ENCODE measurements at regions not wholly inside any gene's neighbourhood (a gene's known extent, or its start where the extent isn't known, plus 50 kb on each side); places are given as distances from the start of the nearest gene placed in this dataset.

DNA sequence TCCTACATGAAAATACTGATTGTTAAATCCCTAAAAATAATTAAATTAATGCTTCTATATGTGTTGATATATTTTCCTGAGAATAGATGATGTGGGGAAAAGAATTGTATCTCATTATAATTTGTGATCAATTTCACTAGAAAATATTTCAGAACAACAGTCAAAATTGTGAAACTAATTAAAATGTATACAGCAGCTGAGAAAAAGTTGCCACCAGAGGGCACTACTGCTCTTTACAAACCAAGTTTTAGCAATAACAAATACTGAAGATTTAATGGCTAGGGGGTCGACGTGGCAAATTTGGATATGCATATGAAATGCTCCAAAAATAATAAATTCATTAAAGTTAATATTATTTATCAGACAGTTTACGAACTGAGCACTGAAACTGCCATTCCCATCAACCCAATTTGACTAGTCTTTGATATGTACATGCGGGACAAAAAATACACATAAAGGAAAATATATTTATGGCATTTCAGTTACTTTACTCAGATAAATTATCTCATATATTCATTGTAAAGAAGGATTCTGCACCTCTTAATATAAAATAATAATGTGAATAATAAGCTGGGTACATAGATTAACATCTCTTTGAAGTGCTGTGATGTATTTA, 96.3 kb upstream of the TMPRSS15 start:
- Histone ChIP-seq H3K4me1 (no peaks in the 10 kb centered on the region), H3K9me3 (no peaks in the 10 kb centered on the region), H3K27ac (no peak overlapping the region), H3K36me3 (no peaks in the 10 kb centered on the region), H3K27me3 (no peaks in the 10 kb centered on the region), H3K4me3 (no peak overlapping the region)
- DNase-seq (ENCODE audit: low spot score), result no peak
- TF ChIP-seq, protein P1, sequence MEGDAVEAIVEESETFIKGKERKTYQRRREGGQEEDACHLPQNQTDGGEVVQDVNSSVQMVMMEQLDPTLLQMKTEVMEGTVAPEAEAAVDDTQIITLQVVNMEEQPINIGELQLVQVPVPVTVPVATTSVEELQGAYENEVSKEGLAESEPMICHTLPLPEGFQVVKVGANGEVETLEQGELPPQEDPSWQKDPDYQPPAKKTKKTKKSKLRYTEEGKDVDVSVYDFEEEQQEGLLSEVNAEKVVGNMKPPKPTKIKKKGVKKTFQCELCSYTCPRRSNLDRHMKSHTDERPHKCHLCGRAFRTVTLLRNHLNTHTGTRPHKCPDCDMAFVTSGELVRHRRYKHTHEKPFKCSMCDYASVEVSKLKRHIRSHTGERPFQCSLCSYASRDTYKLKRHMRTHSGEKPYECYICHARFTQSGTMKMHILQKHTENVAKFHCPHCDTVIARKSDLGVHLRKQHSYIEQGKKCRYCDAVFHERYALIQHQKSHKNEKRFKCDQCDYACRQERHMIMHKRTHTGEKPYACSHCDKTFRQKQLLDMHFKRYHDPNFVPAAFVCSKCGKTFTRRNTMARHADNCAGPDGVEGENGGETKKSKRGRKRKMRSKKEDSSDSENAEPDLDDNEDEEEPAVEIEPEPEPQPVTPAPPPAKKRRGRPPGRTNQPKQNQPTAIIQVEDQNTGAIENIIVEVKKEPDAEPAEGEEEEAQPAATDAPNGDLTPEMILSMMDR (IDR thresholded peaks at IDR 0.05), result peak; percentile 53 to 76

DNA sequence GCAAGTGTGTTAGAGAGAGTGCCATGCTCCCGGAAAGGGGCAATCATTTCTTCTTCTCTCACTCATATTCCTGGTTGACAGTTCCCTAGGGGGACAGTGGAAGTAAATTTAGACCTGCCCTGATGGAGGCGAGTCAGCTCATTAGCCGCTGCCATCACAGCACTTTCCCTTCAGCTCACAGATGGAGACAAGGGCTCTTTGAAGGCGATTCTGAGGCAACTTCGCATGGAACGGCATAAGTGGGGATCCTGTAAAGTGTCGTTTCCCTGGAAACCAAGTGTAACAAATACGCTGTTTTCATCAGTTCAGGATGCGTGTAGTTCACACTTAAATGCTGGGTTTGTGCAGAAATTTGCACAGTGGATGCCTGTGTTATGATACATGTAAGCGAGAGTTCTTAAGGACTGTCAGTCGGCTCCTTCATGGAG, 114.5 kb upstream of the TMPRSS15 start:
- Histone ChIP-seq H3K4me3 (no peak overlapping the region), H3K27me3 (no peaks in the 10 kb centered on the region), H3K27ac (no peak overlapping the region), H3K9me3 (no peaks in the 10 kb centered on the region), H3K36me3 (no peaks in the 10 kb centered on the region), H3K4me1 (no peaks in the 10 kb centered on the region)
- TF ChIP-seq, protein P1 (IDR thresholded peaks at IDR 0.05), result no peak
- no peak for DNase-seq (ENCODE audit: low spot score)

DNA sequence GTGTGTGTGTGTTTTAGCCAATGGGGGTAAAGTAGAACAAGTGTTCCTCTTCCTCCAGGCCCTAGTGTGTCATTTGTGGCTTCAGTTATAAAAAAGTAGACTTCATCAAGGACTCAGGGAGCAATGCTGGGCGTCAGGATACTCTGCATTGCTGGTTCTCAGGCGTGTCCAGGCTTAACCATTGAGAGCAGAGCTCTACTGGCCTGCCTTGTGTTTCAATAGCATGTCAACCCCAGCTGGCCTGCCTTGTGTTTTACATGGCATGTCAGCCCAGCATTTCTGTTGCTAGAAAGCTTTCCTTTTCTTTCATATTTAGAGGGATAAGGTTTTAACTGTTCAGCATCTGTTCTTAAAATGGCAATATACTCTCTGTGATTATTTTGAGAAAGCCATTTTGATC, 117.6 kb upstream of the TMPRSS15 start:
- Histone ChIP-seq H3K4me3 (no peak overlapping the region), H3K9me3 (no peaks in the 10 kb centered on the region), H3K4me1 (no peaks in the 10 kb centered on the region), H3K27me3 (no peaks in the 10 kb centered on the region), H3K36me3 (no peaks in the 10 kb centered on the region), H3K27ac (no peak overlapping the region)
- DNase-seq (ENCODE audit: low spot score), result no peak
- TF ChIP-seq, protein P1 (IDR thresholded peaks at IDR 0.05), result no peak

DNA sequence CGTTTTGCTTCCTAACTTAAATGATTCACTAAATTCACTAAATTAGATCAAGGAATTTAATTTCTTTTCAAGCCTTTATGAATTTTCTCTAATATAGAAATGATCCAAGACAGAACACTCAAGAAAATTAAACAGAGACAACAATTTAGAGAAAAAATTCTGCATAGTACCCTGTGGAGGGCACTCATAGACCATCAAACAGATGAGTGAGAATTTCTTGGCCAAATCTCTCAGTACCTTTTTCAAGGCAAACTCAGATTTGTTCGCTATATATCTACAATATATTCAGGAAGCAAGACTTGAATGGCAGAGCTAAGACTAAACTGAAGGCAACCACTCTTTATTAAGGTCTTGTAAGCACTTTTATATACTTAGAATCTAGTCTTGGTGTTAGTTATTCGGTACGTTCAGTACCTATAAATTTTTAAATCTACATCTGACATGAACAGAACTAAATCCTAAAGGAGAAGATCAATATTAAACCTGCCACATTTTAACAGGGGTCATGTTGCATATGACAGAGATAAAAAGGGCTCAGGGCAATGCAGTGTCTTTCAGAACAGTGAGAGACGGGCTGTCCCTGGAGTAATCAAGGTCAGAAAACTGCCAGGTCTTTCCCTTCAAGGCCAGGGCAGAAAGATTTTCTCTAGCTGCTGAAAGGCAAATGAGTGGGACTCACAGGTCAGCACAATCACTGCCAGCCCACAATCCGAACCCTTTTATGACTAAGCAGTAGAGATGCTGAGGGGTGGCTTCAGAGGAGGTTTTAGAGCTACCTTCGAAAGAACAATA, 118.8 kb upstream of the TMPRSS15 start:
- Histone ChIP-seq H3K36me3 (no peaks in the 10 kb centered on the region), H3K9me3 (no peaks in the 10 kb centered on the region), H3K4me3 (no peak overlapping the region), H3K27me3 (no peaks in the 10 kb centered on the region), H3K4me1 (no peaks in the 10 kb centered on the region), H3K27ac (no peak overlapping the region)
- TF ChIP-seq, protein P1 (IDR thresholded peaks at IDR 0.05), result peak in 1 of 2 donors; percentile 38
- DNase-seq (ENCODE audit: low spot score), result no peak

DNA sequence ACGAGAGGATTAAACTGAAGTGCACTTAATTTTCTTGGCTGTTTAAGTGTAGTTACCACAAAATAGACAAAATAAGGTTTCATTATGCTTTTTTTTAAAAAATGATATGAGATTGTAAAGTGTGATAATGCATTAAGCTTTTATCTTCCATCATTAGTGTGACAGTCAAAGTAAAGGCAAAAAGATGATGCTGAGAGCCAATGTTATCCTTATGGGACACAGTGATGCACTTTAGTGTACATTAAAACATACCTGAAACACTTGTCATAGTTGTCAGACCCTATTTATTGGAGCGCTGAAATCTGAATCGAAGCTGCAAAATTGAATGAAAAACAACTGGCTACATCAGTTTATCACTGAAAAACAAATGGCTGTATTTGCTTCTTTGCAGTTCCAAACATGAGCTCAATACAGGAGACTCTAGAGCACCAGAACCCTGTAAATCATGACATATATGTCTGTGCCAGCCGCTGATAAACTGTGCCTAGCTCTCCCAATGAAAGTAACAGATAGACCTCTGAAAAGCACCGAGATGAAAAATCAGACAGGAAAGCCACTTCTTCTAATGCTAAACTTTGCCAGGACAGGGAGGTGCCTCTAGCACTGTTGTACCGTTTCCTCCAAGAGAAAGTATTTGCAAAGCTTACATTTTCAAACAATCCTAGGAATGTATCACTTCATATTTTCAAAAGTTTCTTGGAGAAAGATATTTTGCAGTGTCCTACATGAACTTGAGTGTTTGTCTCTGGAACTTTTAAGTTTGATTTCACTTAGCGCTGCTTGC, 120.7 kb upstream of the TMPRSS15 start:
- no peak for DNase-seq (ENCODE audit: low spot score)
- TF ChIP-seq, protein P1 (IDR thresholded peaks at IDR 0.05), result no peak
- H3K36me3 ChIP-seq, result no peaks in the 10 kb centered on the region

More for the DNA sequence above, 120.7 kb upstream of the TMPRSS15 start:
- no peaks in the 10 kb centered on the region for H3K4me1 ChIP-seq
- no peak overlapping the region for H3K27ac ChIP-seq
- no peaks in the 10 kb centered on the region for H3K27me3 ChIP-seq
- no peaks in the 10 kb centered on the region for H3K9me3 ChIP-seq
- H3K4me3 ChIP-seq, result no peak overlapping the region

Measured in right atrium auricular region (tissue), 2 donors.